Psoas muscle (tissue), 7 donors: ENCODE measurements at regions not wholly inside any gene's neighbourhood (a gene's known extent, or its start where the extent isn't known, plus 50 kb on each side); places are given as distances from the start of the nearest gene placed in this dataset.

Experiments used
- ATAC-seq, 4 donors: fragments of 200-7000 bp; cut with Tn5 transposase; one replicate each; pipeline ENCODE4 v1.9.1; 2020; ENCODE audit warnings: moderate library complexity in 3 of 4, mild to moderate bottlenecking in 2 of 4
- DNase-seq, 2 donors: peaks; one replicate each; pipeline ENCODE4 v3.0.0-alpha.2; 2020
- H3K27ac ChIP-seq: fragments of 200-600 bp; one replicate; pipeline ENCODE4 v1.8.0; 2022
- H3K27me3 ChIP-seq, 3 donors: fragments of 200-600 bp in 1 of 3; one replicate each; pipeline versions ENCODE4 v1.6.1 to v1.8.0; 2013 to 2022; ENCODE audit warnings: low read length in 2 of 3, mild to moderate bottlenecking in 2 of 3, moderate library complexity in 1 of 3; ENCODE audit not compliant: insufficient read depth in 3 of 3
- H3K36me3 ChIP-seq, 2 donors: fragments of 200-600 bp in 1 of 2; one replicate each; pipeline versions ENCODE4 v1.6.1 to v1.8.0; 2013 to 2022; ENCODE audit warnings: low read depth in 1 of 2, mild to moderate bottlenecking in 1 of 2, moderate library complexity in 1 of 2; ENCODE audit not compliant: insufficient read depth in 1 of 2
- H3K4me1 ChIP-seq: fragments of 200-600 bp; one replicate; pipeline ENCODE4 v1.8.0; 2022
- H3K4me3 ChIP-seq: fragments of 200-600 bp; one replicate; pipeline ENCODE4 v1.8.0; 2022; ENCODE audit warnings: mild to moderate bottlenecking
- H3K9me3 ChIP-seq: fragments of 200-600 bp; one replicate; pipeline ENCODE4 v1.8.0; 2022
- CTCF ChIP-seq: fragments of 200-600 bp; IDR thresholded peaks from one replicate; pipeline ENCODE4 v1.8.0; 2022; ENCODE audit warnings: antibody characterized with exemption
- WGBS, 3 donors: extraction: QIAGEN DNeasy Blood & Tissue Kit; methylation state at CpG; one replicate each; pipeline versions ENCODE4 v1.1.6 to v1.1.7; 2013; 5-methylcytosine and 5-hydroxymethylcytosine counted together
- intact Hi-C, 2 donors: fragments of 100-400 bp; cut with DNase I; formaldehyde crosslinking; loops; one replicate each; pipeline versions ENCODE4 v1.11.0 to v1.14.2; 2022
- donor health status: healthy with polysubstance abuse.
- donor health status: DM: no; HTN: no; CAD: no; lungs with moderate emphysema.
- donor health status: Bipolar disorder and iron deficiency.
- donor health status: healthy.
- donor health status: DM: yes; HTN: yes; CAD: no.
- donor health status: DM: no; HTN: no; CAD: no.
- donor health status: DM: yes; HTN: yes; CAD: no.

- no peaks in the 10 kb centered on the region for H3K36me3 ChIP-seq
- no peaks in the 10 kb centered on the region for H3K9me3 ChIP-seq
- intact Hi-C loops, result loop anchor here in 1 of 2 donors (2.0 to 5.0 kb wide), 2 partner anchors 129 to 164 kb away; partner anchors contain the start of gene VGLL2
- H3K4me1 ChIP-seq, result peaks cover 22% of the 10 kb centered on the region
- peak overlapping the region; percentile 89 for H3K27ac ChIP-seq
- H3K27me3 ChIP-seq, result no peaks in the 10 kb centered on the region
- WGBS, 3 donors, result 20 to 39% (median 27%) methylated on average over 2 of the region's 2 CpGs
- DNase-seq, result no peak
- no peak for TF ChIP-seq CTCF
- ATAC-seq, result peak; percentile 60 to 73 (median 71)
- peak overlapping the region; percentile 37 for H3K4me3 ChIP-seq
Observed at GRCh38 chr6:117138425-117138824, 126.9 kb upstream of the VGLL2 start.

- Histone ChIP-seq H3K27ac (peak overlapping the region; percentile 89), H3K4me1 (peaks cover 22% of the 10 kb centered on the region), H3K4me3 (no peak overlapping the region), H3K36me3 (no peaks in the 10 kb centered on the region), H3K9me3 (no peaks in the 10 kb centered on the region), H3K27me3 (no peaks in the 10 kb centered on the region)
- ATAC-seq (peak; percentile 37 to 64 (median 58)), DNase-seq (no peak)
- intact Hi-C loops, result loop anchor here in 1 of 2 donors (2.0 to 5.0 kb wide), 2 partner anchors 128 to 164 kb away; partner anchors contain the start of gene VGLL2
- TF ChIP-seq CTCF, result no peak
Observed at GRCh38 chr6:117138920-117139319, 126.4 kb upstream of the VGLL2 start.

- TF ChIP-seq CTCF, result no peak
- Histone ChIP-seq H3K27me3 (no peaks in the 10 kb centered on the region), H3K4me1 (peaks cover 22% of the 10 kb centered on the region), H3K9me3 (no peaks in the 10 kb centered on the region), H3K4me3 (no peak overlapping the region), H3K36me3 (no peaks in the 10 kb centered on the region), H3K27ac (peak overlapping the region; percentile 19)
- ATAC-seq (no peak), DNase-seq (no peak)
- intact Hi-C loops, result no loop called here
- WGBS, 3 donors, result 26 to 35% (median 27%) methylated on average over 3 of the region's 3 CpGs
Observed at GRCh38 chr6:117142142-117142541, 123.2 kb upstream of the VGLL2 start.

GRCh38 chr6:117142995-117143394 lies 122.4 kb upstream of the VGLL2 start:
- no peaks in the 10 kb centered on the region for H3K27me3 ChIP-seq
- H3K4me1 ChIP-seq, result peaks cover 22% of the 10 kb centered on the region
- intact Hi-C loops, result no loop called here
- H3K27ac ChIP-seq, result peak overlapping the region; percentile 19
- H3K4me3 ChIP-seq, result no peak overlapping the region
- H3K9me3 ChIP-seq, result no peaks in the 10 kb centered on the region
- no peak for TF ChIP-seq CTCF
- WGBS, 3 donors, result 32 to 35% (median 32%) methylated on average over 1 of the region's 1 CpG
- H3K36me3 ChIP-seq, result no peaks in the 10 kb centered on the region
- no peak for DNase-seq
- peak in 3 of 4 donors; percentile 31 to 72 (median 72) for ATAC-seq

GRCh38 chr6:117143647-117144046 lies 121.7 kb upstream of the VGLL2 start:
- DNase-seq (no peak), ATAC-seq (peak in 2 of 4 donors; percentile 34 to 39)
- Histone ChIP-seq H3K9me3 (no peaks in the 10 kb centered on the region), H3K27me3 (no peaks in the 10 kb centered on the region), H3K36me3 (no peaks in the 10 kb centered on the region), H3K27ac (peak overlapping the region; percentile 19), H3K4me3 (no peak overlapping the region), H3K4me1 (peaks cover 22% of the 10 kb centered on the region)
- no peak for TF ChIP-seq CTCF
- intact Hi-C loops, result no loop called here
- WGBS, 3 donors, result 46 to 75% (median 49%) methylated on average over 2 of the region's 2 CpGs
